ENCODE measurements at regions not wholly inside any gene's neighbourhood (a gene's known extent, or its start where the extent isn't known, plus 50 kb on each side); places are given as distances from the start of the nearest gene placed in this dataset.

DNA sequence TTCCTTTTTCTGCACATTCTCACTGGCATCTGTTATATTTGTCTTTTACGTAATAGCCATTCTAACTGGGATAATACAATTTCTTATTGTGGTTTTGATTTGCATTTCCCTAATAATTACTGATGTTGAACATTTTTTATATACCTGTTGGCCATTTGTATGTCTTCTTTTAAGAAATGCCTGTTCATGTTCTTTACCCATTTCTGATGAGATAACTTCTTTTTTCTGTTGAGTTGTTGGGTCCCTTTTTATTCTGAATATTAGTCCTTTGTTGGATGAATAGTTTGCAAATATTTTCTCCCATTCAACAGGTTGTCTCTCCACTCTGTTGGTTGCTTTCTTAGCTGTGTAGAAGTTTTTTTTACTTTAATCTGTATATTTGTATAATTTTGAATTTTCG is 147.7 kb upstream of the TRPC4 start:
- Histone ChIP-seq H2BK120ac (ENCODE audit: insufficient read depth, low read length, poor library complexity) (no peak overlapping the region), H3K79me2 (ENCODE audit: control insufficient read depth, insufficient read depth, low read length, poor library complexity) (no peaks in the 10 kb centered on the region), H4K8ac (ENCODE audit: low read depth, low read length) (no peak overlapping the region), H3K27ac (ENCODE audit: low read depth, low read length) (no peak overlapping the region), H2AFZ (ENCODE audit: insufficient read depth, low read length, poor library complexity) (no peak overlapping the region), H3K14ac (ENCODE audit: low read length) (no peak overlapping the region), H3K18ac (ENCODE audit: low read length) (no peak overlapping the region), H3K4me3 (ENCODE audit: low read depth, low read length) (no peak overlapping the region), H2AK5ac (ENCODE audit: low read length) (no peak overlapping the region), H4K12ac (ENCODE audit: low read depth, low read length) (no peak overlapping the region), H3K23ac (ENCODE audit: low read length) (no peak overlapping the region), H3K36me3 (ENCODE audit: control insufficient read depth in 1 of 2, insufficient read depth in 2 of 2, low read length in 2 of 2) (no peaks in the 10 kb centered on the region), H4K91ac (ENCODE audit: low read depth, low read length) (no peak overlapping the region), H3K9me3 (ENCODE audit: insufficient read depth, low read depth, low read length) (no peaks in the 10 kb centered on the region), H3K4me2 (ENCODE audit: low read length) (no peak overlapping the region), H3K9ac (ENCODE audit: low read length) (no peak overlapping the region), H2BK12ac (ENCODE audit: low read length) (no peak overlapping the region), H3K4me1 (ENCODE audit: control insufficient read depth in 1 of 2, insufficient read depth in 2 of 2, low read length in 2 of 2) (no peaks in the 10 kb centered on the region), H3K79me1 (ENCODE audit: low read length) (no peaks in the 10 kb centered on the region), H3K4ac (ENCODE audit: low read depth, low read length) (no peak overlapping the region), H2BK5ac (ENCODE audit: low read depth, low read length, poor library complexity) (no peak overlapping the region), H3K27me3 (ENCODE audit: insufficient read depth, low read length) (no peaks in the 10 kb centered on the region)
- DNase-seq: no peak
- no CpG with 5 or more reads among the region's 2 CpGs for WGBS (ENCODE audit: extremely low coverage, insufficient coverage, insufficient read length)

DNA sequence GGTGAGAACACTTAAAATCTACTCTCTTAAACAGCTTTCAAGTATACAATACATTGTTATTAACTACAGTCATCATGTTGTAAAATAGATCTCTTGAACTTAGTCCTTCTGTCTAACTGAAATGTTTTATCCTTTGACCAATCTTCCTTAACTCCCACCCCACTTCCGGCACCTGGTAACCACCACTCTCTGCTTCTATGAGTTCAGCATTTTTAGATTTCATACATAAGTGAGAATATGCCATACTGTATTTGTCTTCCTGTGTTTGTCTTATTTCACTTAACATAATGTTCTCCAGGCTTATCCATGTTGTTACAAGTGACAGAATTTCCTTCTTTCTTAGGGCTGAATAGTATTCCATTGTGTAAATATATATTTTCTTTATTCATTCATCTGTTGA is 144.1 kb upstream of the TRPC4 start:
- H3K79me1 ChIP-seq (ENCODE audit: low read length): no peaks in the 10 kb centered on the region

DNA sequence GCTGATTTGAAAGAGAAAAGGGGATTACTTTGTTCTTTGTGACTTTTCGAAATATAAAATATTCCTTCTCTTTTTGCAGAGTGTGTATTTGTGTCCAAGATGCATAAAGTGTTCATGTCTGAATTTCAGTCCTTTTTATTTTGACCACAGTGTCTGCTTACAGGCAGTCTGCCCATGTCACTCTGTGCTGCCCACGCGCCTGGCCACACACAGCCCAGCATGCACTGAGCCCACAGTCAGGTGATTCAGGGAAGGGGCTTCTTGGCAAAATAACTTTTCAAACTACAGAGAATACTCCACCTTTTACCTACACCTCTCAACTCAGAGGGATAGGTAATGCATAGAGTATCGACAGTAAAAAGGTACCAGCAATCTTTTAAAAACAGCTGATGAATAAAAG is 142.5 kb upstream of the TRPC4 start:
- Histone ChIP-seq H3K79me2 (ENCODE audit: control insufficient read depth, insufficient read depth, low read length, poor library complexity) (no peaks in the 10 kb centered on the region), H3K18ac (ENCODE audit: low read length) (no peak overlapping the region), H3K9me3 (ENCODE audit: insufficient read depth, low read depth, low read length) (no peaks in the 10 kb centered on the region), H3K4ac (ENCODE audit: low read depth, low read length) (no peak overlapping the region), H3K79me1 (ENCODE audit: low read length) (no peaks in the 10 kb centered on the region), H3K27ac (ENCODE audit: low read depth, low read length) (no peak overlapping the region), H2BK12ac (ENCODE audit: low read length) (no peak overlapping the region), H3K36me3 (ENCODE audit: control insufficient read depth in 1 of 2, insufficient read depth in 2 of 2, low read length in 2 of 2) (no peaks in the 10 kb centered on the region), H3K27me3 (ENCODE audit: insufficient read depth, low read length) (no peaks in the 10 kb centered on the region), H2AK5ac (ENCODE audit: low read length) (no peak overlapping the region), H3K9ac (ENCODE audit: low read length) (no peak overlapping the region), H3K14ac (ENCODE audit: low read length) (no peak overlapping the region), H2AFZ (ENCODE audit: insufficient read depth, low read length, poor library complexity) (no peak overlapping the region), H3K4me2 (ENCODE audit: low read length) (no peak overlapping the region), H3K23ac (ENCODE audit: low read length) (no peak overlapping the region), H2BK5ac (ENCODE audit: low read depth, low read length, poor library complexity) (no peak overlapping the region), H3K4me3 (ENCODE audit: low read depth, low read length) (no peak overlapping the region), H4K91ac (ENCODE audit: low read depth, low read length) (no peak overlapping the region), H3K4me1 (ENCODE audit: control insufficient read depth in 1 of 2, insufficient read depth in 2 of 2, low read length in 2 of 2) (no peaks in the 10 kb centered on the region), H4K12ac (ENCODE audit: low read depth, low read length) (no peak overlapping the region), H2BK120ac (ENCODE audit: insufficient read depth, low read length, poor library complexity) (no peak overlapping the region), H4K8ac (ENCODE audit: low read depth, low read length) (no peak overlapping the region)
- no peak for DNase-seq
- no CpG with 5 or more reads among the region's 4 CpGs for WGBS (ENCODE audit: extremely low coverage, insufficient coverage, insufficient read length)

More for the DNA sequence above, 144.1 kb upstream of the TRPC4 start:
- H2BK12ac ChIP-seq (ENCODE audit: low read length): no peak overlapping the region
- no peak overlapping the region for H2AFZ ChIP-seq (ENCODE audit: insufficient read depth, low read length, poor library complexity)
- no peaks in the 10 kb centered on the region for H3K27me3 ChIP-seq (ENCODE audit: insufficient read depth, low read length)
- no peak overlapping the region for H3K18ac ChIP-seq (ENCODE audit: low read length)
- H3K4ac ChIP-seq (ENCODE audit: low read depth, low read length): no peak overlapping the region
- no peak overlapping the region for H2BK5ac ChIP-seq (ENCODE audit: low read depth, low read length, poor library complexity)
- H2BK120ac ChIP-seq (ENCODE audit: insufficient read depth, low read length, poor library complexity): no peak overlapping the region
- H3K36me3 ChIP-seq (ENCODE audit: control insufficient read depth in 1 of 2, insufficient read depth in 2 of 2, low read length in 2 of 2): no peaks in the 10 kb centered on the region
- no peaks in the 10 kb centered on the region for H3K79me2 ChIP-seq (ENCODE audit: control insufficient read depth, insufficient read depth, low read length, poor library complexity)
- no peak overlapping the region for H3K4me2 ChIP-seq (ENCODE audit: low read length)
- no peak overlapping the region for H4K91ac ChIP-seq (ENCODE audit: low read depth, low read length)
- H3K4me1 ChIP-seq (ENCODE audit: control insufficient read depth in 1 of 2, insufficient read depth in 2 of 2, low read length in 2 of 2): no peaks in the 10 kb centered on the region
- no CpG with 5 or more reads among the region's 1 CpG for WGBS (ENCODE audit: extremely low coverage, insufficient coverage, insufficient read length)
- DNase-seq: no peak
- H3K9me3 ChIP-seq (ENCODE audit: insufficient read depth, low read depth, low read length): no peaks in the 10 kb centered on the region
- no peak overlapping the region for H2AK5ac ChIP-seq (ENCODE audit: low read length)
- H3K9ac ChIP-seq (ENCODE audit: low read length): no peak overlapping the region
- no peak overlapping the region for H4K8ac ChIP-seq (ENCODE audit: low read depth, low read length)
- no peak overlapping the region for H4K12ac ChIP-seq (ENCODE audit: low read depth, low read length)
- no peak overlapping the region for H3K14ac ChIP-seq (ENCODE audit: low read length)
- no peak overlapping the region for H3K4me3 ChIP-seq (ENCODE audit: low read depth, low read length)
- no peak overlapping the region for H3K23ac ChIP-seq (ENCODE audit: low read length)
- H3K27ac ChIP-seq (ENCODE audit: low read depth, low read length): no peak overlapping the region

DNA sequence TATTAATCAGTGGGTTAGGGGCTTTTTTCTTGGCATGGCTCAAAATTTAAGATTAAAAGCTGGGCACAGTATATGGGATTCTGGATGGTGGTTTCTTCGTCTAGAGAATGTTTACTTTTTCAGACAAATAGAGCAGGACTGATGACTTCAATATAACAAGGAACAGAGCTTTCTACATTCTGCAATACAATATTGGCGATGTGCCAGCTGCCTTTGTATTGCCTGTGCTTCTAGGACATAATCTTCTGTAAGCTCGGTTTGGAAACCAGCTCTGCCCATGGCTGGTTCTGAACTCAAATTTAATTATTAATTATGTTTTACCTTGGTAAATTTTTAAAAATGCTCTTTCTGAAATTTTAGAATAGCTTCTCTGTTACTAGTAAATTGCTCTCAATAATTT is 139.1 kb upstream of the TRPC4 start:
- Histone ChIP-seq H4K12ac (ENCODE audit: low read depth, low read length) (no peak overlapping the region), H3K79me1 (ENCODE audit: low read length) (no peaks in the 10 kb centered on the region), H3K27ac (ENCODE audit: low read depth, low read length) (no peak overlapping the region), H3K36me3 (ENCODE audit: control insufficient read depth in 1 of 2, insufficient read depth in 2 of 2, low read length in 2 of 2) (no peaks in the 10 kb centered on the region), H4K91ac (ENCODE audit: low read depth, low read length) (no peak overlapping the region), H3K27me3 (ENCODE audit: insufficient read depth, low read length) (no peaks in the 10 kb centered on the region), H3K9me3 (ENCODE audit: insufficient read depth, low read depth, low read length) (no peaks in the 10 kb centered on the region), H2AFZ (ENCODE audit: insufficient read depth, low read length, poor library complexity) (no peak overlapping the region), H2AK5ac (ENCODE audit: low read length) (no peak overlapping the region), H4K8ac (ENCODE audit: low read depth, low read length) (no peak overlapping the region), H2BK12ac (ENCODE audit: low read length) (no peak overlapping the region), H3K4me2 (ENCODE audit: low read length) (no peak overlapping the region), H3K4ac (ENCODE audit: low read depth, low read length) (no peak overlapping the region), H3K9ac (ENCODE audit: low read length) (no peak overlapping the region), H2BK120ac (ENCODE audit: insufficient read depth, low read length, poor library complexity) (no peak overlapping the region), H3K79me2 (ENCODE audit: control insufficient read depth, insufficient read depth, low read length, poor library complexity) (no peaks in the 10 kb centered on the region), H3K23ac (ENCODE audit: low read length) (no peak overlapping the region), H3K18ac (ENCODE audit: low read length) (no peak overlapping the region), H2BK5ac (ENCODE audit: low read depth, low read length, poor library complexity) (no peak overlapping the region), H3K4me3 (ENCODE audit: low read depth, low read length) (no peak overlapping the region), H3K14ac (ENCODE audit: low read length) (no peak overlapping the region), H3K4me1 (ENCODE audit: control insufficient read depth in 1 of 2, insufficient read depth in 2 of 2, low read length in 2 of 2) (no peaks in the 10 kb centered on the region)
- no peak for DNase-seq
- WGBS (ENCODE audit: extremely low coverage, insufficient coverage, insufficient read length): no CpG with 5 or more reads among the region's 3 CpGs
